Testis (tissue), 2 donors: ENCODE measurements at regions not wholly inside any gene's neighbourhood (a gene's known extent, or its start where the extent isn't known, plus 50 kb on each side); places are given as distances from the start of the nearest gene placed in this dataset.

ENCODE experiments used
- POLR2A ChIP-seq: fragments of 450-650 bp; IDR thresholded peaks from one replicate; pipeline ENCODE4 v1.6.1; 2017; ENCODE audit warnings: antibody characterized with exemption, mild to moderate bottlenecking, moderate library complexity
- TF ChIP-seq, protein P1 (sequence below), 3 experiments: fragments of 450-650 bp in 2 of 3; fragments of 200-600 bp in 1 of 3; sonication (generic) in 1 of 3; IDR thresholded peaks; one replicate each; pipeline ENCODE4 v1.5.1; 2016 to 2019; ENCODE audit warnings: antibody characterized with exemption in 3 of 3, mild to moderate bottlenecking in 2 of 3, moderate library complexity in 1 of 3

- TF ChIP-seq, protein P1, sequence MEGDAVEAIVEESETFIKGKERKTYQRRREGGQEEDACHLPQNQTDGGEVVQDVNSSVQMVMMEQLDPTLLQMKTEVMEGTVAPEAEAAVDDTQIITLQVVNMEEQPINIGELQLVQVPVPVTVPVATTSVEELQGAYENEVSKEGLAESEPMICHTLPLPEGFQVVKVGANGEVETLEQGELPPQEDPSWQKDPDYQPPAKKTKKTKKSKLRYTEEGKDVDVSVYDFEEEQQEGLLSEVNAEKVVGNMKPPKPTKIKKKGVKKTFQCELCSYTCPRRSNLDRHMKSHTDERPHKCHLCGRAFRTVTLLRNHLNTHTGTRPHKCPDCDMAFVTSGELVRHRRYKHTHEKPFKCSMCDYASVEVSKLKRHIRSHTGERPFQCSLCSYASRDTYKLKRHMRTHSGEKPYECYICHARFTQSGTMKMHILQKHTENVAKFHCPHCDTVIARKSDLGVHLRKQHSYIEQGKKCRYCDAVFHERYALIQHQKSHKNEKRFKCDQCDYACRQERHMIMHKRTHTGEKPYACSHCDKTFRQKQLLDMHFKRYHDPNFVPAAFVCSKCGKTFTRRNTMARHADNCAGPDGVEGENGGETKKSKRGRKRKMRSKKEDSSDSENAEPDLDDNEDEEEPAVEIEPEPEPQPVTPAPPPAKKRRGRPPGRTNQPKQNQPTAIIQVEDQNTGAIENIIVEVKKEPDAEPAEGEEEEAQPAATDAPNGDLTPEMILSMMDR (IDR thresholded peaks at IDR 0.05), result no peak
- no peak for TF ChIP-seq POLR2A
Measured at GRCh38 chr3:176571926-176572325, 625.4 kb downstream of the TBL1XR1 start.
